ENCODE measurements at regions not wholly inside any gene's neighbourhood (a gene's known extent, or its start where the extent isn't known, plus 50 kb on each side); places are given as distances from the start of the nearest gene placed in this dataset.

GRCh38 chr4:178856139-178856800 is 1414.0 kb upstream of the AGA start:
- DNase-seq = no peak

GRCh38 chr4:178871476-178871875 is 1429.2 kb upstream of the AGA start:
- no peak for DNase-seq

- no peak for DNase-seq
These were observed 1439.7 kb upstream of the AGA start for GRCh38 chr4:178881937-178882336.

GRCh38 chr4:178894126-178894525 is 1451.9 kb upstream of the AGA start:
- DNase-seq = no peak

GRCh38 chr4:178899084-178899483 is 1456.8 kb upstream of the AGA start:
- DNase-seq = no peak

- DNase-seq = no peak
These were observed 1475.5 kb upstream of the AGA start for GRCh38 chr4:178917756-178918155.

- DNase-seq = no peak
These were observed 1494.9 kb upstream of the AGA start for GRCh38 chr4:178937130-178937529.

- DNase-seq = no peak
These were observed 1499.7 kb upstream of the AGA start for GRCh38 chr4:178941975-178942374.

GRCh38 chr4:178953447-178954120 is 1511.3 kb upstream of the AGA start:
- no peak for DNase-seq

- DNase-seq = no peak
These were observed 1513.4 kb upstream of the AGA start for GRCh38 chr4:178955614-178956013.

GRCh38 chr4:178958725-178959440 is 1516.6 kb upstream of the AGA start:
- DNase-seq = no peak

GRCh38 chr4:178963446-178964045 is 1521.3 kb upstream of the AGA start:
- DNase-seq = no peak

GRCh38 chr4:178966644-178967043 is 1524.4 kb upstream of the AGA start:
- DNase-seq = no peak

GRCh38 chr4:178970433-178971140 is 1528.3 kb upstream of the AGA start:
- DNase-seq = no peak

GRCh38 chr4:178976861-178977260 is 1534.6 kb upstream of the AGA start:
- DNase-seq = no peak

GRCh38 chr4:178993306-178993705 is 1551.1 kb upstream of the AGA start:
- no peak for DNase-seq

- no peak for DNase-seq
These were observed 1559.7 kb upstream of the AGA start for GRCh38 chr4:179001918-179002317.

GRCh38 chr4:179007755-179008154 is 1565.5 kb upstream of the AGA start:
- no peak for DNase-seq

GRCh38 chr4:179017581-179017980 is 1575.3 kb upstream of the AGA start:
- DNase-seq = no peak

GRCh38 chr4:179027569-179027968 is 1585.3 kb upstream of the AGA start:
- DNase-seq = no peak

- DNase-seq = no peak
These were observed 1586.1 kb upstream of the AGA start for GRCh38 chr4:179028321-179028720.

GRCh38 chr4:179029683-179030082 is 1587.4 kb upstream of the AGA start:
- no peak for DNase-seq

GRCh38 chr4:179040259-179040658 is 1598.0 kb upstream of the AGA start:
- no peak for DNase-seq
